ENCODE measurements at regions not wholly inside any gene's neighbourhood (a gene's known extent, or its start where the extent isn't known, plus 50 kb on each side); places are given as distances from the start of the nearest gene placed in this dataset.

DNA sequence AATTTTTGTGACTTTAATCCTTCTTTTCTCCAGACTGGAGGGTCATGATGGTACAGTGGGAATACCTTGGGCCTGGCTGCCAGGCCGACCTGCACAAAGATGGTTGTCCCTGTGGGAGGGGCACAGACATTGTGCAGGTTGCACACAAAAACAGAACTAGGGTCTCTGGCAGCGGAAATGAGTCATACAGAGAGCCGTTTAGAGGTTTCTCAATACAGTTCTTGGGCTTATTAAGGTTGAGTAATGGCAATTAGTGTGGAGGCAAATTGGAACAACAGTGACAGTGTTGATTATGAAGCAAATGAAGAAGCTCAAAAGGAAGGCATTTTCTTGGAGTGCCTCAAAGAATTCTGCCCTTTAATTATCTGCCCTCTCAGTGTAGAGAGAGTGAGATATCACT lies 173.6 kb downstream of the TENT4A start:
- TF ChIP-seq, protein P1, sequence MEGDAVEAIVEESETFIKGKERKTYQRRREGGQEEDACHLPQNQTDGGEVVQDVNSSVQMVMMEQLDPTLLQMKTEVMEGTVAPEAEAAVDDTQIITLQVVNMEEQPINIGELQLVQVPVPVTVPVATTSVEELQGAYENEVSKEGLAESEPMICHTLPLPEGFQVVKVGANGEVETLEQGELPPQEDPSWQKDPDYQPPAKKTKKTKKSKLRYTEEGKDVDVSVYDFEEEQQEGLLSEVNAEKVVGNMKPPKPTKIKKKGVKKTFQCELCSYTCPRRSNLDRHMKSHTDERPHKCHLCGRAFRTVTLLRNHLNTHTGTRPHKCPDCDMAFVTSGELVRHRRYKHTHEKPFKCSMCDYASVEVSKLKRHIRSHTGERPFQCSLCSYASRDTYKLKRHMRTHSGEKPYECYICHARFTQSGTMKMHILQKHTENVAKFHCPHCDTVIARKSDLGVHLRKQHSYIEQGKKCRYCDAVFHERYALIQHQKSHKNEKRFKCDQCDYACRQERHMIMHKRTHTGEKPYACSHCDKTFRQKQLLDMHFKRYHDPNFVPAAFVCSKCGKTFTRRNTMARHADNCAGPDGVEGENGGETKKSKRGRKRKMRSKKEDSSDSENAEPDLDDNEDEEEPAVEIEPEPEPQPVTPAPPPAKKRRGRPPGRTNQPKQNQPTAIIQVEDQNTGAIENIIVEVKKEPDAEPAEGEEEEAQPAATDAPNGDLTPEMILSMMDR (IDR thresholded peaks at IDR 0.05): no peak
- TF ChIP-seq POLR2A (IDR thresholded peaks at IDR 0.05): no peak
